Anterior cingulate cortex (tissue), 58 donors: ENCODE measurements at regions not wholly inside any gene's neighbourhood (a gene's known extent, or its start where the extent isn't known, plus 50 kb on each side); places are given as distances from the start of the nearest gene placed in this dataset.
A peak's percentile ranks its signal among the peaks of the same experiment; 100 is the strongest.
"Not testable (repeated sequence)": the region's sequence is repeated elsewhere in the genome, so short reads cannot be mapped to it uniquely, and the experiment has no call there.

Experiments
- DNase-seq, 58 donors: peaks; one replicate each; lab custom pipeline; 2025; lab: John Stamatoyannopoulos, UW

DNA sequence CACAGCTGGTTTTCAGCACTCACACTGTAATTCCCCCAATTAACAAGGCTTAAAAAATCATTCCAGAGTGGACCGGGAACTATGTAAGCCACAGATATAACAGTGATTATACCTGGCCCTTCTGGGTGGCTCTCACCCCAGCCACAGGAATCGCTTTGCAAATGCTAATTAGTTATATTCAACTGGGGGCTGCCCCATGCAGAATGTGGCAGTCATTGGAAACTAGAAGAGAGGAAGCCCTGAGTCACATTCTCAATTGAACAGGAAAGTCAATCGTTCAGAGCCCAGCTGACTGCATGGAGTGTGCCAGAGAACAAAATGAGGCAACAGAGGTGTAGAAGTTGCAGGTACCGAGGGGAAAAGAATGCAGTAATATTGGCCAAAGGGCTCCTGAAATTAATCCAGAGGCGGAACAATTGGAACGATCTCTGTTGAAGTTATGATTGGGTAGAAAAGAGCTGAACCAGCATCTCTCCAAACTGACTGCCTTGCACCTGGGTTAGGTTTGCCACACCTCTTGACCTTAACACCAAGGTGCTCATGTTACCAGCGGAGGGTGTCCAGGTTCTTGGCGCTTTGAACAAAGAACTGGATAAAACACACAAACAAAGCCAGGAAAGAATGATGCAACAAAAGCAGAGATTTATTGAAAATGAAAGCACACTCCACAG, 909.7 kb upstream of the AUTS2 start:
- DNase-seq, result no peak

DNA sequence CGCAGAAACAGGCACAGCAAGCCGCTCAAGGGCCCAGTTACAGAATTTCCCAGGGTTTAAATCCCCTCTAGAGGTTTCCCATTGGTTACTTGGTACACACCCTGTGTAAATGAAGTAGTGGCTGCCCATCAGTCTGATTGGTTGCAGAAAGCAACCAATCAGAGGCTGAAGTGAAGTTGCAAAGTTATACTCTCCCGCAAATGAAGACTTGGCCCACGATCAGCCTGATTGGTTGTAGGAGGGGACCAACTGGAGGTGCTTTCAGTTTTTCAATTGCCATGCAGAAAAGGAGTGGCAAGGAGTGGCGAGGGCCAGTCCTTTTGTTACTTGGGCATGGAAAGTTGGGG, 909.2 kb upstream of the AUTS2 start:
- DNase-seq, result no peak

DNA sequence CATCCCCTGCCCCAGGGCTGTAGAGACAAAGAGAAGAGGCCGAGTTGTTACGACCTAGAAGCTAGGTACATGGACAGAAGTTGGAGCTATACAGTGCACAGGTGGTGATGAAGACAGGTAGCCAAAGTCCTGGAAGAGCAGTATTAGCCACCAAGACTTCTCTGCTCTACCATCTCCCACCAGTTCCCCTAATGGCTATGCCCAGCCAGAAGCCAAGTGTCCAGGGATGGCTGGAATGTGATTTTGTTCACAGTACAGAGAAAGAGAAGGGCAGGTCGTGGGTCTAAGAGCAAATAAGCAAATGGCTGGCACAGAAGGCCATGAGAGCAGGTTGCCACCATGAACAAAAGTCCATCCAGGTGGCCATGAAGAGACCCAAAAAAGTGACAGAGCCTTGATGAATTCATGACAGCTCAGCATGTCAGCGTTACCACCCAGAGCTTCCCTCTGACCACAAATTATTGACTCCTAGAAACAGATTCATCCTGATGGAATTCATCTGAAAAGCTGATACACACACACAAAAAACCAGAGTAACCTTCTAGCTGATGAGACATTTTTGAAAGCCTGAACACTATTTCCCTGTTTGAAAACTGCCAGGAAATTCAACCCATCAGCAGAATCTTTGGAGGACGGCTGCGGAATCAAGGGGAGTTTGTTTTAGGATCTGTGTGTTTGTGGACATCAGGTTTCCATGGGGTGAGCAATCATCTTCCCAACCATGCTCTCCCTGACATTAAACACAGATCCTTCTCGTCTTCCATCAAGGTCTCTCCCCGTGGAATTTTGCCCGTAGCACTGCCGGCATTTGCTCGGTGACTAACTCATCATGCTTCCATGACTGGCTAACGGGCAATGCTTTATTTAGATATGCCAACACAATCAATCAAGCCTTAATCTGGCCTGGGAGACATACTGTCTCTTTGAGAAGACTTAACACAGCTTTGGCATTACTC, 906.7 kb upstream of the AUTS2 start:
- no peak for DNase-seq

DNA sequence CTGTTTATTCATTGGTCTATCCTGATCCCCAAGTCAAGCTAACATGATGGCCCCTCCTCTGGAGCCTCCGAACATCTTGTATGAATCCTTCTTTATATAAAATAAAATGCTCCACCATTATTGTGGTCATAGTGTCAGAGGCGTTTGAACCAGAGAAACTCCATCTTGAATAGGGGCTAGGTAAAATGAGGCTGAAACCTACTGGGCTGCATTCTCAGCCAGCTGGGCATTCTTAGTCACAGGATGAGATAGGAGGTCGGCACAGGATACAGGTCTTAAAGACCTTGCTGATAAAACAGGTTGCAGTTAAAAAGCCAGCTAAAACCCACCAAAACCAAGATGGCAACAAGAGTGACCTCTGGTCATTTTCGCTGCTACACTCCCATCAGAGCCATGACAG, 905.8 kb upstream of the AUTS2 start:
- DNase-seq, result no peak

DNA sequence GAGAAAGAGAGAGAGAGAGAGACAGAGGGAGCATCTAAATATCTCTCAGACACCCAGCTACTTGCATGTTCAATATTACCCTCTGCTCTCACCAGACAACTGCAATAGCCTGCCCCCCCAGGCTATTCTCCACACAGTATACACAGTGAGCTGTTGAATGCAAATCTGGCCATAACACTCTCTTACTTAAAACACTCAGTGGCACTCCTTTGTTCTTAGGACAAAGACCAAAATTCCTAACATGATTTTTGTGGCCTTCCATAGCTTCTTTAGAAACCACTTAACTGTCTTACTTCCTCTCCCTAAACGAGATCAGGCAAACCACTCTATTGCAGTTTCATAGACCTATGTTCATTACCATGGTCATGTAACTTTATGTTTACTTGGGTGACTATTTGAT, 903.6 kb upstream of the AUTS2 start:
- DNase-seq, result no peak

DNA sequence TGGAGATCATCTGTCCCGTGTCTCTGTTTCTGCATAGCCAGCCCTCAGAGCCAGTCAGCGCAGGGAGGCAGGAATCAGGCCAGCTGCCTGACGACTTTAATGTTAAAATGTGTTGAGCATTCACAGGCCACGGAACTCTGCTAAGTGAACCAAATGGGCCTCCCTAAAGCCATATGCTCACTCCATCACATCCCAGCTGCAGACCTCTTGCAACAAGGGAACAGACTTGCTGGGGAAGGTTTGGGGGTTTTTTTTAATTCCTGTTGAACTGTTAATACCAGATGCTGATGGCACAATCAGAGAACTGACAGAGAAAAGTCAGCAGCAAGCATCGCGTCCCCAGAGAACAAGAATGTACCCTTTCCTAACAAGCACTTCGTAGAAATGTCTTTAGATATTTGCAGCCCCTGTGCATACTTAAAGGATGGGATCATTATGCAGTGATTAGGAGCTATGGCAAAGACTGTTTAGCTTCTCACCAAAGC, 900.4 kb upstream of the AUTS2 start:
- peak in 3 of 58 donors; percentile 4 to 8 (median 5) for DNase-seq

DNA sequence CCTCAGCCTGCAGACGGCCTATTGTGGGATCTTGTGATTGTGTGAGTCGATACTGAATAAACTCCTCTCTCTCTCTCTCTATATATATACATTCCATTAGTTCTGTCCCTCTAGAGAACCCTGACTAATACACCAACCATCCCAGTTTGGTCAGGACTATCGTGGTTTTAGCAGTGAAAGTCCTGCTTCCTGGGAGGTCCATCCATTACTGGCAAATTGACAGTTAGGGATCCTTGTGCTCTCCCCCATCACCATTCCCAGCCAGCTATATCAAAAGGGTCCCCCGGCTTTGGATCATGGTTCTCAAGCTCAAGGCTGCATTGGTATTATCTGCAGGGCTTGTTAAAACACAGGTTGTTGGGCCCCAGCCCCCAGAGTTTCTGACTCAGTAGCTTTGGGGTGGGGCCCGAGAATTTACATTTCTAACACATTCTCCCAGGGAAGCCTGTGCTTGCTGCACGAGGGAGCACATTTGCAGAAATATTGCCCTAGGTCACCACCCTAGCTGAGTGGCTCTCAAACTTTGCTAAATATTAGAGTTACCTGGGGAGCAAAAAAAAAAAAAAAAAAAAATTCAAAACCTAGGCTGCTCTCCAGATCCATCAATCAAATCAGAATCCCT, 899.1 kb upstream of the AUTS2 start:
- no peak for DNase-seq

DNA sequence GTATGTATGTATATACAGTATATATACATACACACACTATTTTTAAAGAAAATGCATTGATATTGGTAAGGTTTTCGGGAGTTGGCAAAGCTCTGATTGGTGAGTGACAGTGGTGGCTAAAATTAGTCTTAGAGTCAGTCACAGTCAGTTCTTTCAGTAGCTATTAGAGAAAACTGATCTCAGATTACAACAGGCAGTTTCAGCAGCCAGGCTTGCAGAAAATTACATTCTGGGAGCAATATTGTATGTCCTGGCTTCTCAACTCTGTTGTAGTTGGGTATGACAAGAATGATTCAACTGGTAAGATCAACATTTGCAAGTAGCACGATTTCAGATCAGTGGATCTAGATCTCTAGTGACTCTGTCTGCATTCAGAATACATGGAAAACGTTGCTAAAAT, 897.9 kb upstream of the AUTS2 start:
- DNase-seq, result no peak

DNA sequence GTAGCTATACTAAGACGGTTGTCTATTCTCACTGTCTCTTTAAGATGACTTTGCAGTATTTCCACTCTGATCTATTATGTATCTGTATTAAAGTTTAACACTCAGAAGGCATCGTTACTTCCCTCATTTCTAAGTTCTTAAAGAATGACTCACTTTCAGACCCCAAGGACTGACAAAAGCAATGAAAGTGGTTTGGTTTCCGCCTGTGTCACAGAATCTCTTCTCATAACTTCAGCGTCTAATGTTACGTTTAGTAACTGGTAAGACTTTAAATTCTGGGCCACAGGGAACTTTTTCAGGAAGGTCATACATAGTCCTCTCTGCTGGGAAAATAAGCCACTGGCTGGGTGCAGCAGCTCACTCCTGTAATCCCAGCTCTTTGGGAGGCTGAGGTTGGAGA, 892.0 kb upstream of the AUTS2 start:
- DNase-seq, result no peak

DNA sequence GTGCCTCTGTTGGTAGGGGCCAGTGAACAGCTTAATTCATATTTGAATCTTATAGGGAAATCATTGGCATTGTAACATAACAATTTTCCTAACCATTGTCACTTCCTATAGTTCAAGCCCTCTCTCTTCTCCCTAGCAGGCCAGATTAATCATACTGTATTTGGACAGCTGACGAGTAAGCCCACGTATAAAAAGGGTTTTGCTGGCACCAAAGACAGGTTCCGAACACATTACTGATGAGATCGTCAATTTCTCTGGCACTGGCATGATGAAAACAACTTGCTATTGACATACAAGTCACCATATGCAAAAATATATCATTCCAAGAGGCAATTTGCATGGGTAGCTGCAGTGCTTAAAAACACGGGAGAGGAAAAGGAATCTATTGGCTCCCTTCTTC, 891.1 kb upstream of the AUTS2 start:
- no peak for DNase-seq

DNA sequence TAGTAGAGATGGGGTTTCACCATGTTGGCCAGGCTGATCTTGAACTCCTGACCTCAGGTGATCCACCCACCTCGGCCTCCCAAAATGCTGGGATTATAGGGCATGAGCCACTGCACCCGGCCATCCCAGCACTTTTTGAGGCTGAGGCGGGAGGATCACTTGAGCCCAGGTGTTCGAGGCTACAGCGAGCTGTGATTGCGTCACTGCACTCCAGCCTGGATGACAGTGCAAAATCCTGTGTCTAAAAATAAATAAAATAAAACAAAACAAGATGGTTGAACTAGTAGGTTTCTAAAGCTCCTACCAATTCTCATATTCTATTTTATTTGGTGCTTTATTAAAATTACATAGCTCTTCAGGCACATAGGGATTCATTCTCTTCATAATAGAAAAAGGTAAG, 890.3 kb upstream of the AUTS2 start:
- DNase-seq, result no peak

DNA sequence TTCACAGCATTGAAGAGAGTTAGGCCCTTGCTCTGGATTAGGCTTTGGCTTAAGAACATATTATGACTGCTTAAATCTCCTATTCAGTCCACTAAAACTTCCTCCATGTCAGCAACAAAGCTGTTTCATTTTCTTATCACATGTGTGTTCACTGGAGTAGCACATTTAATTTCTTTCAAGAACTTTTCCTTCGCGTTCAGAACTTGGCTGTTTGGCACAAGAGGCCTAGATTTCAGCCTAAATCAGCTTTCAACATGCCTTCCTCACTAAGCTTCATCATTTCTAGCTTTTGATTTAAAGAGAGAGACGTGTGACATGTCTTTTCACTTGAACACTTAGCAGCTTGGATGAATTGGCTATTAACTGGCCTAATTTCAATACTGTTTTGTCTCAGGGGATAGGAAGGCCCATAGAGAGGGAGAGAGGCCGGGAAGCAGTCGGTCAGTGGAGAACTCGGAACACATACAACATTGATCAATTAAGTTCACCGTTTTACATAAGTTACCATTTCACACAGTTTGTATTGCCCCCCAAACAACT, 885.2 kb upstream of the AUTS2 start:
- DNase-seq, result no peak

DNA sequence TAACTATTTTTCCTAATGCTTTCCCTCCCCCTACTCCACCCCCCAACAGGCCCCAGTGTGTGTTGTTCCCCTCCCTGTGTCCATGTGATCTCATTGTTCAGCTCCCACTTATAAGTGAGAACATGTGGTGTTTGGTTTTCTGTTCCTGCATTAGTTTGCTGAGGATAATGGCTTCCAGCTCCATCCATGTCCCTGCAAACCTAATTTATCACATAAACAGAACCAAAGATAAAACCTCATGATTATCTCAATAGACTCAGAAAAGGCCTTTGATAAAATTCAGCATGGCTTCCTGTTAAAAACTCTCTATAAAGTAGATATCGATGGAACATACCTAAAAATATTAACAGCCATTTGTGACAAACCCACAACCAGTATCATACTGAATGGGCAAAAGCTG, 884.1 kb upstream of the AUTS2 start:
- DNase-seq, result not testable (repeated sequence)

DNA sequence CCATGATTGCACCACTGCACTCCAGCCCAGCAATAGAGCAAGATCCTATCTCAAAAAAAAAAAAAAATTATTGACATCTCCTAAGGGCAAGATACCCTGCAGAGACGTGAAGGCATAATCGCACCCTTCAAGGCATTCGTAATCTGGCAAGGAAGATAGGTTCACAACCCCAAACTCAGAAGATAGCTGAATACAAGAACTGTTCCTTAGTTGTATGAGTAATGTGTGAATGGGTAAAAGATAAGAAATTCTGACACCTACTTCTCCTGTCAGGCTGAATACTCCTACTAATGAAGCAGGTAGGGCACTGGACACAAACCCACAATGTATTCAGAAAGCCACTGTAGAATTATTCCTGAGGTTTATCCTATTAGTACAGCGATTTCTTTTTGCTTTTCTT, 882.4 kb upstream of the AUTS2 start:
- DNase-seq, result no peak

DNA sequence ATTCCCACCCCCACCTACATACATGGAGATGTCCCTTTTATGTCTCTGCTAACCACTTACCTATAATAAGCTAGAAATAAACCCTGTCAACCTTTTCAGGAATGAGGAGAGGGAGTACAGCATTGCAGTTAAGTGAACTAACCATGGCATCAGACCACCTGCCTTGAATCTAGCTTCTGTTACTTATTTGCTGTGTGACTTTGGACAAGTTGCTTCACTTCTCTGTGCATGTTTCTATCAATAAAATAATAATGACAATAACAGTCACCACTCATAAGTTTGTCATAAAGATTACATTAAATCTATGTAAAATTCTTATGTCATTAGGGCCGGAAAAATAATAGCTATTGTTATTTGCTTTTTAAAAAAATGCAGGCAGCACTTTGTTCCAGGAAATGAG, 881.1 kb upstream of the AUTS2 start:
- DNase-seq, result no peak

DNA sequence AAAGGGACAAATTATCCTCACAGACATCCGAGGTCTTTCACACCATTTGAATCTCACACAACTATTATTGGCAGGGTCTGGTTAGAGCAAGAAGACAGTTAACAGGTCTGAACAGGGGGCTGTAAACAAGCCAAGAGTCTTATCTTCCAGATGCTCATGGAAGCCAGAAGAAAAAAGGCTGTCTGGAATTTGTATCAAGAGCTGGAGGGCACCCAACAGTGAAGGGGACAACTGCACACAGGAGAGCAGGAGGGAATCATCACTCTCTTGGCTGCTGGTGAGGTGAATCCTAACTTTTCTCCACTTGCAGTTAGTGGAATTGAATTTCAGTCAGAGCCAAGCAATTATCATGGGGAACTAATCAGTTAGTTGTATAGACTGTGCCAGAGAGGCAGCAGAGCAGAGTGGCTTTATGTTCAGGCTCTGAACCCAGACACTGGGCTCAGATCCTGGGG, 880.2 kb upstream of the AUTS2 start:
- no peak for DNase-seq

DNA sequence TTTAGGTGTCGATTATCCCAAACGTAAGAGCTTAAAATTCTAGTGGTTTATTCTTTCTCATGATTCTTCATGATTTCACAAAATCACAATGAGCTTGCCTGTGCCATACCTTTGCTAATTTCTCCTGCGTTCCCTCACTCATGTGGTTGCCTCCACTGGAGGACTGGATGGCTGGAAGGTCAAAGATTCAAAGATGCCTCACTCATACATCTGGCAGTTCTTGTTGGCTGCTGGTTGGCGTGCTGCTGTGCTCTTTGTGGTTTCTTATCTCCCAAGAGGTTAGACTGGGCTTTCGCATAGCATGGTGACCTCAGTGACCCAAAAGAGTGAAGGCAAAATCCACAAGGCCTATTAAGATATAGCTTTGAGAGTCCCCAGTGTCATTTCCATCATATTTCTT, 877.6 kb upstream of the AUTS2 start:
- DNase-seq, result no peak

DNA sequence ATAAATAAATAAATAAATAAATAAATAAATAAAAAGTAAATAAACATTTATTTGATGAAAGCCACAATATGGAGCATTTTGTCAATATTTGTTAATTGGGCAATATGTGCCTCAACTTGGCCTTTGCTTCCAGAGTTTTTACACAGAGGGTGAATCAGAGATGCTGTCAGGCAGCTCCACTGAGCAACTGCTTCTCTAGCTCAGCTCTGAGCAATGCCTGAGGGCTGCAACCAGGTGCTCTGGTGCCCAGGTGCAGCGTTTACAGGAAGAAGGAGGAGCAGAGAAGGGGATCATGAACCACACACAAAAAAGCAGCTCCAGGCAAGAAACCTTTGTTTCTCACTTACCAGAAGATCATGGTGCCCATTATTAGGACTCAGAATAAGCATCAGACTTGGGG, 876.2 kb upstream of the AUTS2 start:
- DNase-seq, result no peak

DNA sequence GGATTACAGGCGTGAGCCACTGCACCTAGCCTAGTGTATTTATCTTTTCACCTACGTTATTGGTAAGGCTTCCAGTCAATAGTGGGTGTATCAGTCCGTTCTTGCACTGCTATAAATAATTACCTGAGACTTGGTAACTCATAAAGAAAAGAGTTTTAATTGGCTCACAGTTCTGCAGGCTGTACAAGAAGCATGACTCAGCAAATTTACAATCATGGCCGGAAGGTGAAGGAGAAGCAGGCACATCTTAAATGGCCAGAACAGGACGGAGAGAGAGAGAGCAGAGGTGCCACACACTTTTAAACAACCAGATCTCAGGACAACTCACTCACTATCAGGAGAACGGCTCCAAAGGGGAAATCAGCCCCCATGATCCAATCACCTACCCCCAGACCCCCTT, 873.3 kb upstream of the AUTS2 start:
- DNase-seq, result no peak

DNA sequence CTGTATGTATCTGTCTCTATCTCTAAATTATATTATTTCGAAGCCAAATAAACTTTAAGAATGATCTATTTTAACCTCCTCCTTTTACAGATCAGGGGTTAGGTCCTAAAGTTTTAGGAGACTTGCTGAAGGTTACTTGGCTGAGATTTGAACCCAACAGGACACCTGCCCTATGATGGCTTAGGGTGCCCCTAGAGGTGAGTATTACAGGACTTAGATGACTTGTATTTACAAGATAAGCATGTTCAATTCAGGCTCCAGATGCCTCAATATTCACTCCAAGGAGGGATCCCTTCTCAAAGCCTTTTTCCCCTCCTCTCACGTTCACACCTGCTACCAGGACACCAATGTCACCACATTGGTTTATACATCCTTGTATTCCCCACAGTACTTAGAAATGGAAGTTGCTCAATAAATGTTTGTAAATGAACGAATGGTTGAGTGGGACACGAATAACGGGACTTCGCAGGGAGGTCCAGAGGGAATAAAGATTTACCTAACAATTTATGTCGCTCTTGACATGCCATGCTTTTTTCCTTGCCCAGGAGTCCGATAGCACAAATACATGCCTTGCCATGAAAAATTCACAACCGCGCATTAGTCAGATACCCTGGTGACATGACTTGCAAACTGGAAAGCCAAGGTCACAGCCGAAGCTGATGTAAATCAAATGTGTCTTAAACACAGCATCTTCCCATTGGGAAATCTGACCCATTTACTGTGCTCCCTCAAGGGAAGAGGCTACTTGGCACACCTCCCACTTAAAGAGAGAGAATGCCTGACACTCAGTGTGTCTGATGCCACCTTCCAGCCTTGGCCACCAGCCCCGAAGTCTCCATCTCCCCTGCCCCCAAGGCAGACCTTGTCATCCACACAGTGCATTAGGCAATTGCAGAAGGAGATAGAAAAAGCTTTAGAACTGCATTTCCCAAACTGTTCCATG, 872.2 kb upstream of the AUTS2 start:
- DNase-seq, result no peak
